ENCODE measurements at regions not wholly inside any gene's neighbourhood (a gene's known extent, or its start where the extent isn't known, plus 50 kb on each side); places are given as distances from the start of the nearest gene placed in this dataset.

- Mint-ChIP-seq H3K4me3 (no peak overlapping the region), H3K9me3 (peaks cover 39% of the 10 kb centered on the region), H3K27ac (no peak overlapping the region), H3K4me1 (no peaks in the 10 kb centered on the region), H3K36me3 (no peaks in the 10 kb centered on the region)
- no peak for ATAC-seq
- no peak for DNase-seq (ENCODE audit: low spot score in 2 of 2)
These were observed 636.3 kb upstream of the TYRP1 start for GRCh38 chr9:12056874-12057273.

- H3K36me3 Mint-ChIP-seq, result no peaks in the 10 kb centered on the region
- H3K27ac Mint-ChIP-seq, result no peak overlapping the region
- H3K9me3 Mint-ChIP-seq, result peaks cover 18% of the 10 kb centered on the region
- H3K4me1 Mint-ChIP-seq, result no peaks in the 10 kb centered on the region
- DNase-seq (ENCODE audit: low spot score in 2 of 2) (no peak), ATAC-seq (no peak)
- H3K4me3 Mint-ChIP-seq, result no peak overlapping the region
These were observed 633.1 kb upstream of the TYRP1 start for GRCh38 chr9:12060067-12060466.

DNA sequence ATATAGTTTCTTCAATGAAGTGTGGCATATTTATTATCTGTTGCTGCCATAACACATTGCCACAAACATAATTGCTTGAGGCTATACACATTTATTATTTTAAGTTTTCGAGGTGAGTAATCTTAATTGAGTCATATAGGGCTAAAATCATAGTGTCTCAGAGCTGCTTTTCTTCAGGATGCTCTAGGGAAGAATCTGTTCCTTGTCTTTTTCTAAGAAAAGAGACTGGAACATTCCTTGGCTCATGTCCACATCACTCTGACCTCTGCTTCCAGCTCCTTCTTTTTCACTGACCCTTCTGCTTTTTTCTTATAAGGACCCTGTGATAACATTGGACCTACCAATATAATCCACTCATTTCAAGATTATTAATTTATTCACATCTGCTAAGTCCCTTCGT lies 632.4 kb upstream of the TYRP1 start:
- H3K9me3 Mint-ChIP-seq, result peaks cover 14% of the 10 kb centered on the region
- H3K36me3 Mint-ChIP-seq, result no peaks in the 10 kb centered on the region
- H3K4me3 Mint-ChIP-seq, result no peak overlapping the region
- H3K27ac Mint-ChIP-seq, result no peak overlapping the region
- H3K4me1 Mint-ChIP-seq, result no peaks in the 10 kb centered on the region
- DNase-seq (ENCODE audit: low spot score in 2 of 2), result no peak
- ATAC-seq, result no peak

DNA sequence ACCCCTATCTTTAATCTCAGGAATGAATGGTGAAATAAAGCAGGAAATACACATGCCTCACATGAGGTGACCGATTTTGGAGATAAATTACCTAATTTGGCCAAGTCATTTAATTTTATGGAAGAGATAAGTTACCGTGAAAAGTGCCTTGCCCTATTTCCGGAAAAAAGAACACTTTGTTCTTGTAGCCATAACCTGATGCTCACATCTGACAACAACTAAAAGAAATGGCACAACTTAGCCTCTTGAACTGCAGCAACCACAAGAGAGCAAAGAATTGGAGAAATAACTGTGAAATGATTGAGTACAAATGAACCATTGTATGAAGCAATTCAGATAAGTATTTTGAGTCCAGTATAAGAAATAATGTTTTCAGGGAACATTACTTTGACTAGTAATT lies 628.1 kb upstream of the TYRP1 start:
- no peaks in the 10 kb centered on the region for H3K36me3 Mint-ChIP-seq
- no peaks in the 10 kb centered on the region for H3K4me1 Mint-ChIP-seq
- H3K4me3 Mint-ChIP-seq, result no peak overlapping the region
- peaks cover 13% of the 10 kb centered on the region for H3K9me3 Mint-ChIP-seq
- DNase-seq (ENCODE audit: low spot score in 2 of 2) (no peak), ATAC-seq (no peak)
- H3K27ac Mint-ChIP-seq, result no peak overlapping the region

GRCh38 chr9:12065686-12066085 lies 627.5 kb upstream of the TYRP1 start:
- Mint-ChIP-seq H3K36me3 (no peaks in the 10 kb centered on the region), H3K9me3 (peaks cover 13% of the 10 kb centered on the region), H3K27ac (no peak overlapping the region), H3K4me3 (no peak overlapping the region), H3K4me1 (no peaks in the 10 kb centered on the region)
- ATAC-seq (no peak), DNase-seq (ENCODE audit: low spot score in 2 of 2) (no peak)

DNA sequence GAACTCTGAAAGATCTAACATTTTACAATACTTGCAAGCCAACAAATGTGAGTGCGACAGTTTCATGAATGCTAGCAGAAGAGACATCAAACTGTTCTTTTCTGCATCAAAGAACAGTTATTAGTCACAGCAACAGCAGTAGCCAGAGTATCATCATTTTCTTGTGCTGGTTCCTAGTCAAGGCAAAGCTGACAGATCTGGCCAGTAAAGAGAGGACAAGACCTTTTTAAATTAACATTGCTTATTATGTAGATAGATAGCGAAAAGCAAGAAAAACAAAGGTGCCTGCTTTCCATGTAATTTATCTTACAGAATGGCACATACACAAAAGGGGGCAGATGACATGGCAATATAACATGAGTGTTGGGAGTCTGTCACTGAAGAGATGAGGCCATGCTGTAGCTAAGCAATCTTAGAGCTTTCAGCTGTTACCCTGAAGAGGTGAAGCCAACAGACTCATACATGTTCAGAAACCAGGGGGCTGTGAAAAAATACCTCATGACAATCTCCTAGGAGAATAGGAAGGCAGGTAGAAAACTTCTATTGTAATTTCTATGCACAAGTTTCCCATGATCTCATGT lies 626.6 kb upstream of the TYRP1 start:
- H3K9me3 Mint-ChIP-seq, result peaks cover 11% of the 10 kb centered on the region
- DNase-seq (ENCODE audit: low spot score in 2 of 2), result no peak
- H3K4me3 Mint-ChIP-seq, result no peak overlapping the region
- H3K36me3 Mint-ChIP-seq, result no peaks in the 10 kb centered on the region
- no peaks in the 10 kb centered on the region for H3K4me1 Mint-ChIP-seq
- no peak overlapping the region for H3K27ac Mint-ChIP-seq
- no peak for ATAC-seq

GRCh38 chr9:12069366-12069765 lies 623.8 kb upstream of the TYRP1 start:
- DNase-seq (ENCODE audit: low spot score in 2 of 2), result no peak
- no peak overlapping the region for H3K4me3 Mint-ChIP-seq
- no peak for ATAC-seq
- no peak overlapping the region for H3K27ac Mint-ChIP-seq
- no peaks in the 10 kb centered on the region for H3K36me3 Mint-ChIP-seq
- H3K9me3 Mint-ChIP-seq, result peaks cover 28% of the 10 kb centered on the region
- no peaks in the 10 kb centered on the region for H3K4me1 Mint-ChIP-seq

- ATAC-seq (no peak), DNase-seq (ENCODE audit: low spot score in 2 of 2) (no peak)
- H3K4me3 Mint-ChIP-seq, result no peak overlapping the region
- H3K4me1 Mint-ChIP-seq, result no peaks in the 10 kb centered on the region
- peaks cover 25% of the 10 kb centered on the region for H3K9me3 Mint-ChIP-seq
- H3K36me3 Mint-ChIP-seq, result no peaks in the 10 kb centered on the region
- H3K27ac Mint-ChIP-seq, result no peak overlapping the region
These were observed 607.8 kb upstream of the TYRP1 start for GRCh38 chr9:12085399-12085798.

GRCh38 chr9:12091865-12092527 lies 601.2 kb upstream of the TYRP1 start:
- H3K36me3 Mint-ChIP-seq, result no peaks in the 10 kb centered on the region
- H3K4me3 Mint-ChIP-seq, result no peak overlapping the region
- H3K4me1 Mint-ChIP-seq, result no peaks in the 10 kb centered on the region
- H3K9me3 Mint-ChIP-seq, result peaks cover 35% of the 10 kb centered on the region
- no peak for DNase-seq (ENCODE audit: low spot score in 2 of 2)
- ATAC-seq, result no peak
- no peak overlapping the region for H3K27ac Mint-ChIP-seq

DNA sequence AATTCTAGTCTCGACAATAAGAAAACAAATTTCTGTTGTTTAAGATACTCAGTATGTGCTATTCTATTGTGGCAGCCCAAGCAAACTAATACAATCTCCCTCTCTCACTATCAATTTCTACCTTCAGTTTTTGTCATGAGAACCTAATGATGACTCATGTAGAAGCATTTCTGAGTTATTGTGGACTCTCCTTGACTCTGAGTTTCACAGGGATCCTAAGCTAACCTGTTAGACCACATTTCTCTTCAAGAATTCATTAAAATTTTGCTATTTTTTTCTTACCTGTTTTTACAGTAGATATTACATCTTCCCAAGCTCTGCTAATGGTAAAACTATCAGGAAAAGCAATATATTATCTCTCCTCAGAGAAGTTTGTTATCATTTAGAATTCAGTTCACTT lies 599.1 kb upstream of the TYRP1 start:
- ATAC-seq (no peak), DNase-seq (ENCODE audit: low spot score in 2 of 2) (no peak)
- H3K36me3 Mint-ChIP-seq, result no peaks in the 10 kb centered on the region
- H3K4me1 Mint-ChIP-seq, result no peaks in the 10 kb centered on the region
- no peak overlapping the region for H3K27ac Mint-ChIP-seq
- H3K4me3 Mint-ChIP-seq, result no peak overlapping the region
- H3K9me3 Mint-ChIP-seq, result peaks cover 27% of the 10 kb centered on the region

GRCh38 chr9:12095931-12096330 lies 597.3 kb upstream of the TYRP1 start:
- H3K9me3 Mint-ChIP-seq, result peaks cover 27% of the 10 kb centered on the region
- no peaks in the 10 kb centered on the region for H3K36me3 Mint-ChIP-seq
- H3K27ac Mint-ChIP-seq, result no peak overlapping the region
- DNase-seq (ENCODE audit: low spot score in 2 of 2), result no peak
- ATAC-seq, result no peak
- no peaks in the 10 kb centered on the region for H3K4me1 Mint-ChIP-seq
- no peak overlapping the region for H3K4me3 Mint-ChIP-seq

GRCh38 chr9:12133416-12133815 lies 559.8 kb upstream of the TYRP1 start:
- Mint-ChIP-seq H3K4me3 (no peak overlapping the region), H3K9me3 (peaks cover 23% of the 10 kb centered on the region)
- DNase-seq (ENCODE audit: low spot score in 2 of 2), result no peak

GRCh38 chr9:12141422-12141821 lies 551.8 kb upstream of the TYRP1 start:
- H3K4me1 Mint-ChIP-seq, result no peaks in the 10 kb centered on the region
- H3K36me3 Mint-ChIP-seq, result no peaks in the 10 kb centered on the region
- ATAC-seq (no peak), DNase-seq (ENCODE audit: low spot score in 2 of 2) (no peak)
- H3K27ac Mint-ChIP-seq, result no peak overlapping the region
- H3K4me3 Mint-ChIP-seq, result no peak overlapping the region
- H3K9me3 Mint-ChIP-seq, result peaks cover 17% of the 10 kb centered on the region

More at GRCh38 chr9:12133416-12133815, 559.8 kb upstream of the TYRP1 start:
- no peak for ATAC-seq
- Mint-ChIP-seq H3K4me1 (no peaks in the 10 kb centered on the region), H3K27ac (no peak overlapping the region), H3K36me3 (no peaks in the 10 kb centered on the region)

- ATAC-seq (no peak), DNase-seq (ENCODE audit: low spot score in 2 of 2) (no peak)
- H3K4me1 Mint-ChIP-seq, result no peaks in the 10 kb centered on the region
These were observed 537.6 kb upstream of the TYRP1 start for GRCh38 chr9:12155401-12156134.

DNA sequence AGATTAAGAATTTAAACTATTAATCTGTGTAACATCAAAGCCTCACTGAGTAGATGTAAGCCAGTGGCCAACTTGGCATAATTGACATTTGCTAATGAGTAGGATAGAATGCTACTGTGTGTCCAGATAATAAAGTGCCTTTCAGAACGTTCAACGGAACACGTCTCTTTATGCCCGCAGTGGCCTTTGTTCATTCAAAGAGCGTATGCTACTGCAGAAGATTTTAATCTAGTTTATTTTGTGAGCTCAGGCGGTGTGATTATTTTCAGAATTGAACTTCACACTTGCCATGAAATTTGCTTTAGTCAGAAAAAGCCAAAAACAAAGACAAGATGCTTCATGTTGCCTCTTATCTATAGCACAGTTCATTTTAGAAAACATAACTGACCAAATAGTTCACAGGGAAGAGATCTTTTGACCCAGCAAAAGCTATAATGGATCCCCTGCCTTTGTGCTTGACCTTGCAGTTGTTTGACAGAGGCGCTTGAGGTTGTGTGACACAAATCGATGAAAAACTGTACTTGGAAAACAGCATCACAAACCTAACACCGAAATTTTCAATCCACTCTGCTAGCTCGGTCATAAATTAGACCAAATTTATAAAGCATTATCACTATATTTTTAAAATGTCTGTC lies 530.9 kb upstream of the TYRP1 start:
- no peaks in the 10 kb centered on the region for H3K4me1 Mint-ChIP-seq
- DNase-seq (ENCODE audit: low spot score in 2 of 2) (no peak), ATAC-seq (no peak)
- no peak overlapping the region for H3K27ac Mint-ChIP-seq
- no peak overlapping the region for H3K4me3 Mint-ChIP-seq
- H3K9me3 Mint-ChIP-seq, result peaks cover 10% of the 10 kb centered on the region
- no peaks in the 10 kb centered on the region for H3K36me3 Mint-ChIP-seq

More at GRCh38 chr9:12155401-12156134, 537.6 kb upstream of the TYRP1 start:
- no peak overlapping the region for H3K27ac Mint-ChIP-seq
- H3K36me3 Mint-ChIP-seq, result no peaks in the 10 kb centered on the region
- peaks cover 14% of the 10 kb centered on the region for H3K9me3 Mint-ChIP-seq
- no peak overlapping the region for H3K4me3 Mint-ChIP-seq
